Breast epithelium (tissue), 3 donors: ENCODE measurements at regions not wholly inside any gene's neighbourhood (a gene's known extent, or its start where the extent isn't known, plus 50 kb on each side); places are given as distances from the start of the nearest gene placed in this dataset.

Source experiments
- POLR2A ChIP-seq: fragments of 450-650 bp; IDR thresholded peaks from one replicate; pipeline ENCODE4 v1.6.1; 2016; ENCODE audit warnings: antibody characterized with exemption, mild to moderate bottlenecking, moderate library complexity
- POLR2AphosphoS5 ChIP-seq, 3 donors: sonication (generic); formaldehyde crosslinking; IDR thresholded peaks; one replicate each; pipeline ENCODE4 v1.6.1; 2017; ENCODE audit warnings: antibody characterized with exemption in 3 of 3
- TF ChIP-seq, protein P1 (sequence below), 3 donors: fragments of 450-650 bp; IDR thresholded peaks; one replicate each; pipeline ENCODE4 v1.5.1; 2016 to 2017; ENCODE audit warnings: antibody characterized with exemption in 3 of 3, mild to moderate bottlenecking in 3 of 3, moderate library complexity in 3 of 3

DNA sequence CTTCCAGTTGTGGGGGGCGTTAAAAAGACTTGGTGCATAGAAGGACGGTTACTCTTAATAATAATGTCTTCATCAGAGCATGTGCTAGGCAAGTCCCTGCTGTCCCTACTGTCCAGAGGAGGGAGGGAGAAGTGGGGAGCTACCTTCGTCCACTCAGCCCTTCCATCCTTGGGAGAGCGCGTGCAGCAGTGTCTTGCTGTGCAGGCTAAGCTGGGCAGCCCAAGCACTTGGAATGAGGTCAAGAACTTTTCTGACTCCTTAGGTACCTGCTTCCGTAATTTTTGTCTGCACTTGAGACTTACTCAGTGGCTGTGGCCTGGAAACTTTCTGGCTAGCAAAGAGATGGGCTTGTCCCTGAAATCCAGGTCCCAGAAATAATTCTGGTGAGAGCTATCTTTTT is 265.9 kb upstream of the SORCS1 start:
- TF ChIP-seq, protein P1, sequence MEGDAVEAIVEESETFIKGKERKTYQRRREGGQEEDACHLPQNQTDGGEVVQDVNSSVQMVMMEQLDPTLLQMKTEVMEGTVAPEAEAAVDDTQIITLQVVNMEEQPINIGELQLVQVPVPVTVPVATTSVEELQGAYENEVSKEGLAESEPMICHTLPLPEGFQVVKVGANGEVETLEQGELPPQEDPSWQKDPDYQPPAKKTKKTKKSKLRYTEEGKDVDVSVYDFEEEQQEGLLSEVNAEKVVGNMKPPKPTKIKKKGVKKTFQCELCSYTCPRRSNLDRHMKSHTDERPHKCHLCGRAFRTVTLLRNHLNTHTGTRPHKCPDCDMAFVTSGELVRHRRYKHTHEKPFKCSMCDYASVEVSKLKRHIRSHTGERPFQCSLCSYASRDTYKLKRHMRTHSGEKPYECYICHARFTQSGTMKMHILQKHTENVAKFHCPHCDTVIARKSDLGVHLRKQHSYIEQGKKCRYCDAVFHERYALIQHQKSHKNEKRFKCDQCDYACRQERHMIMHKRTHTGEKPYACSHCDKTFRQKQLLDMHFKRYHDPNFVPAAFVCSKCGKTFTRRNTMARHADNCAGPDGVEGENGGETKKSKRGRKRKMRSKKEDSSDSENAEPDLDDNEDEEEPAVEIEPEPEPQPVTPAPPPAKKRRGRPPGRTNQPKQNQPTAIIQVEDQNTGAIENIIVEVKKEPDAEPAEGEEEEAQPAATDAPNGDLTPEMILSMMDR (IDR thresholded peaks at IDR 0.05), result no peak
- TF ChIP-seq POLR2A, result no peak
- no peak for TF ChIP-seq POLR2AphosphoS5 (IDR thresholded peaks at IDR 0.05)
